IgD-negative memory B cell (primary cell): ENCODE measurements at regions not wholly inside any gene's neighbourhood (a gene's known extent, or its start where the extent isn't known, plus 50 kb on each side); places are given as distances from the start of the nearest gene placed in this dataset.

Experiments used
- H3K27ac Mint-ChIP-seq, 3 donors: one replicate each; pipeline ENCODE4 v1.8.0; 2020 to 2022; ENCODE audit warnings: mild to moderate bottlenecking in 3 of 3, mixed read lengths in 3 of 3, moderate library complexity in 1 of 3
- H3K27me3 Mint-ChIP-seq: one replicate; pipeline ENCODE4 v1.8.0; 2021; ENCODE audit warnings: mixed read lengths
- H3K36me3 Mint-ChIP-seq: one replicate; pipeline ENCODE4 v1.8.0; 2020; ENCODE audit warnings: mild to moderate bottlenecking, mixed read lengths
- H3K4me1 Mint-ChIP-seq, 3 donors: one replicate each; pipeline ENCODE4 v1.8.0; 2020 to 2022; ENCODE audit warnings: mixed read lengths in 3 of 3, mild to moderate bottlenecking in 1 of 3
- H3K4me3 Mint-ChIP-seq, 4 donors: one replicate each; pipeline ENCODE4 v1.8.0; 2020 to 2022; ENCODE audit warnings: mild to moderate bottlenecking in 4 of 4, mixed read lengths in 4 of 4, moderate library complexity in 3 of 4
- H3K9me3 Mint-ChIP-seq, 3 donors: one replicate each; pipeline ENCODE4 v1.8.0; 2020 to 2021; ENCODE audit warnings: mixed read lengths in 3 of 3, mild to moderate bottlenecking in 1 of 3

- Mint-ChIP-seq H3K4me1 (no peaks in the 10 kb centered on the region), H3K27me3 (no peaks in the 10 kb centered on the region), H3K4me3 (no peak overlapping the region), H3K9me3 (peaks cover 3 to 17% (median 11%) of the 10 kb centered on the region in 3 donors), H3K27ac (no peak overlapping the region), H3K36me3 (no peaks in the 10 kb centered on the region)
Observed at GRCh38 chr3:65083240-65083639, 395.4 kb upstream of the ADAMTS9 start.

- Mint-ChIP-seq H3K9me3 (peaks cover 3 to 21% (median 11%) of the 10 kb centered on the region in 3 donors), H3K27me3 (no peaks in the 10 kb centered on the region), H3K4me1 (no peaks in the 10 kb centered on the region), H3K4me3 (no peak overlapping the region), H3K27ac (no peak overlapping the region), H3K36me3 (no peaks in the 10 kb centered on the region)
Observed at GRCh38 chr3:65081536-65081935, 393.7 kb upstream of the ADAMTS9 start.

- Mint-ChIP-seq H3K9me3 (peaks cover 3 to 20% (median 10%) of the 10 kb centered on the region in 3 donors), H3K4me3 (no peak overlapping the region), H3K27me3 (no peaks in the 10 kb centered on the region), H3K27ac (no peak overlapping the region), H3K36me3 (no peaks in the 10 kb centered on the region), H3K4me1 (no peaks in the 10 kb centered on the region)
Observed at GRCh38 chr3:65080432-65080831, 392.6 kb upstream of the ADAMTS9 start.

DNA sequence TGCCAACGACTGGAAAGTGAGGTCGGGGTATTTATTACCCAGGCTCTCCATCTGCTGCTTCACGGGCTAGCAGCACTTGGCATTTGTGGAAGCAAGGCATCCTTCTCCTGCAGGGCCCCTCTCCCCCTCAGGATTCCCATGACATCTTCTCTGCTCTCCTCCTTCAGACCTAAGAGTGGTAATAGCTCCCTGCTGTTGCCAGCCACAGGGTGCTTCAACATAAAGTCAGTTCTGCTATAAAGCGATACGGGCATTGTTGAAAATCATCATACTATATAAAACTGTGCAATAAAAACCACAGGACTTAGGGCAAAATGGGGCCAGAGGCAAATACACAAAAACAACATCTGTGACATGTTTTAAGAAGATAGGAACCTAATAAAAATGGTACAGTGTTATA lies 391.8 kb upstream of the ADAMTS9 start:
- Mint-ChIP-seq H3K36me3 (no peaks in the 10 kb centered on the region), H3K27me3 (no peaks in the 10 kb centered on the region), H3K4me1 (no peaks in the 10 kb centered on the region), H3K27ac (no peak overlapping the region), H3K9me3 (peaks cover 3 to 17% (median 6%) of the 10 kb centered on the region in 3 donors), H3K4me3 (no peak overlapping the region)

DNA sequence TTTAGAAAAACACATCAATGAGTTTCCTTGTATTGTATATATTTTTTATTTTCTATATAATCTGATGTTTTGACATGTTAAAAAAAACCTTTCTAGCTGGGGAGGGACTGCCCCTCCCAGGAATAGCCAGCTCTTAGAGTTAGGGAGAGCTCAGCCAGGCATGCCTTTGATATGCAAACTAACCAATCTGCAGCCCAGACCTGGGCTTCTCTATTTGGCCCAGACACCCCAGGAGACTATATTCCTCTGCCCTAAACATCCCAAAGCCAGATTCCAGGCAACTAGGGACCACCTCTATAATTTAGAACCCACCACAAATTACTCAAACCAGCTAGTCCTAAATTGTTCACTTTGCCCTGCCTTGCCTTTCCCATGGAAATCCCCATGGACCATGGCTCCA lies 390.9 kb upstream of the ADAMTS9 start:
- Mint-ChIP-seq H3K4me3 (no peak overlapping the region), H3K4me1 (no peaks in the 10 kb centered on the region), H3K27me3 (no peaks in the 10 kb centered on the region), H3K36me3 (no peaks in the 10 kb centered on the region), H3K9me3 (peaks cover 6 to 17% (median 9%) of the 10 kb centered on the region in 3 donors), H3K27ac (no peak overlapping the region)

GRCh38 chr3:65077124-65077523 lies 389.3 kb upstream of the ADAMTS9 start:
- Mint-ChIP-seq H3K4me1 (no peaks in the 10 kb centered on the region), H3K36me3 (no peaks in the 10 kb centered on the region), H3K9me3 (peaks cover 4 to 11% (median 9%) of the 10 kb centered on the region in 3 donors), H3K27ac (no peak overlapping the region), H3K27me3 (no peaks in the 10 kb centered on the region), H3K4me3 (no peak overlapping the region)

DNA sequence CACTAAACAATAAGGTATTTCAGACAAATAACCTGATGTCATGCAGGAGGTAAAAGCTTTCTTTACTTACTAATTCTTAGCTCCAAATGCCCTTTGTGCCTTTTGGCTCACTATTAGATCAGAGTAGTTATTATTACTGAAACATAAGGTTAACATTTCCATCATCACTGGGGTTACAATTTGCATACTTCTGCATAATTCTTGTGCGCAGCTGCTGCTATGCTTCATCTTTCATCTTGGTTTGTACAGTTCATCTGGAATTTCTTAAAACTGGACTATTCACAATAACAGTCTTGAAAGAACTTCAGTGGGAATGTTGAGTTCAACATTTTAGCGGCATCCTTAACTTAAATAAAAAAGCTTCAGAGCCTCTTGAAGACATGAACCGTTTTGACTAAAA lies 383.2 kb upstream of the ADAMTS9 start:
- H3K27ac Mint-ChIP-seq = no peak overlapping the region
- H3K9me3 Mint-ChIP-seq = peaks cover 4 to 8% (median 6%) of the 10 kb centered on the region in 3 donors
- no peaks in the 10 kb centered on the region for H3K36me3 Mint-ChIP-seq
- H3K4me1 Mint-ChIP-seq = no peaks in the 10 kb centered on the region
- no peaks in the 10 kb centered on the region for H3K27me3 Mint-ChIP-seq
- H3K4me3 Mint-ChIP-seq = no peak overlapping the region

GRCh38 chr3:65060904-65061303 lies 373.1 kb upstream of the ADAMTS9 start:
- Mint-ChIP-seq H3K36me3 (no peaks in the 10 kb centered on the region), H3K4me1 (no peaks in the 10 kb centered on the region)

DNA sequence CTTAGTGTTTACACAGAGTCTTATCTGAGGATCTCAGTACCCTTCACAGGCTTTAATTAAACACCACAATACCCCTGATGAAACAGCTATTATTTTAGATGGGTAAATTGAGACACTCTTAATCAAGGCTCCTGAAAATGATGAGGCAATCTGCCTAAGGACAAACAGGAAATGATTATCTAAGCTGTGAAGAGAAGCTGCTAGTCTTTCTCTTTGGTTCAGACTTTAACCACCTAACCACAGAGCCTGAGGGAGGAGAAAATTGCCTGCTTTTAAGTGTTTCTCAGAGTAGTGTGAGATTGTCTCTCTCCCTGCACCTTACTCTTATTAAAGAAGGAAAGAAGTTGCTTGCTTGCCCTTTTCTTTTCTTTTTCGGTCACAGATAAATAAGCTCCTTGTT lies 364.3 kb upstream of the ADAMTS9 start:
- H3K36me3 Mint-ChIP-seq = no peaks in the 10 kb centered on the region
- H3K27ac Mint-ChIP-seq = no peak overlapping the region
- H3K27me3 Mint-ChIP-seq = no peaks in the 10 kb centered on the region
- H3K9me3 Mint-ChIP-seq = peaks cover 0 to 10% (median 1%) of the 10 kb centered on the region in 3 donors
- no peak overlapping the region for H3K4me3 Mint-ChIP-seq
- H3K4me1 Mint-ChIP-seq = no peaks in the 10 kb centered on the region

More at GRCh38 chr3:65060904-65061303, 373.1 kb upstream of the ADAMTS9 start:
- no peak overlapping the region for H3K27ac Mint-ChIP-seq
- H3K4me3 Mint-ChIP-seq = no peak overlapping the region
- peaks cover 0 to 2% (median 0%) of the 10 kb centered on the region in 3 donors for H3K9me3 Mint-ChIP-seq
- no peaks in the 10 kb centered on the region for H3K27me3 Mint-ChIP-seq

DNA sequence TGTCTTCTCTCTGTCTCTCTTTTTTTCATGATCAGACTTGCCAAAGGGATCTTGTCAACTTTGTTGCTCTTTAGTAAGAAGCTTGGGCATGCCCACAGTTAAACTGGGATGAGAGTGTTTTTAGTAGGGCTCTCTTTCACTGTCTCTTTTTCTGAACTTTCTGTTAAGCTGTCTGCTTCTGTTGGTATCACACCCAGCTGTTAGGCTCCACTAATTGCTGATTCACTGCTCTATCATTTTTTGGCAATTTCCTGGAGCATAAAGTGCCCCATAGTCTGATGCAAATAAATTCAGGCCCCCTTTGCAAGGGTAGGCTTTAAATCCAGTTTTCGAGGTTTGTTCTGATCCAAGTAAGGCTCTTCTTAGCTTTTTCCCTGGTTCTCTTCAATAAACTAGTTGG lies 360.4 kb upstream of the ADAMTS9 start:
- no peaks in the 10 kb centered on the region for H3K4me1 Mint-ChIP-seq
- H3K27ac Mint-ChIP-seq = no peak overlapping the region
- H3K4me3 Mint-ChIP-seq = no peak overlapping the region
- H3K9me3 Mint-ChIP-seq = peaks cover 0 to 19% (median 1%) of the 10 kb centered on the region in 3 donors
- no peaks in the 10 kb centered on the region for H3K36me3 Mint-ChIP-seq
- no peaks in the 10 kb centered on the region for H3K27me3 Mint-ChIP-seq

GRCh38 chr3:65045138-65045537 lies 357.3 kb upstream of the ADAMTS9 start:
- H3K36me3 Mint-ChIP-seq = no peaks in the 10 kb centered on the region
- H3K9me3 Mint-ChIP-seq = peaks cover 0 to 15% (median 4%) of the 10 kb centered on the region in 3 donors
- no peaks in the 10 kb centered on the region for H3K4me1 Mint-ChIP-seq
- H3K27ac Mint-ChIP-seq = no peak overlapping the region
- H3K4me3 Mint-ChIP-seq = no peak overlapping the region
- H3K27me3 Mint-ChIP-seq = no peaks in the 10 kb centered on the region

GRCh38 chr3:65044401-65044800 lies 356.6 kb upstream of the ADAMTS9 start:
- H3K27ac Mint-ChIP-seq = no peak overlapping the region
- no peaks in the 10 kb centered on the region for H3K27me3 Mint-ChIP-seq
- no peaks in the 10 kb centered on the region for H3K36me3 Mint-ChIP-seq
- no peak overlapping the region for H3K4me3 Mint-ChIP-seq
- peaks cover 0 to 15% (median 5%) of the 10 kb centered on the region in 3 donors for H3K9me3 Mint-ChIP-seq
- no peaks in the 10 kb centered on the region for H3K4me1 Mint-ChIP-seq

GRCh38 chr3:65042675-65043074 lies 354.9 kb upstream of the ADAMTS9 start:
- no peak overlapping the region for H3K27ac Mint-ChIP-seq
- H3K4me3 Mint-ChIP-seq = no peak overlapping the region
- peaks cover 0 to 9% (median 7%) of the 10 kb centered on the region in 3 donors for H3K9me3 Mint-ChIP-seq
- no peaks in the 10 kb centered on the region for H3K36me3 Mint-ChIP-seq
- H3K27me3 Mint-ChIP-seq = no peaks in the 10 kb centered on the region
- no peaks in the 10 kb centered on the region for H3K4me1 Mint-ChIP-seq

GRCh38 chr3:65039754-65040210 lies 352.0 kb upstream of the ADAMTS9 start:
- Mint-ChIP-seq H3K4me3 (no peak overlapping the region), H3K4me1 (no peaks in the 10 kb centered on the region), H3K27me3 (no peaks in the 10 kb centered on the region), H3K36me3 (no peaks in the 10 kb centered on the region), H3K27ac (no peak overlapping the region), H3K9me3 (peaks cover 4 to 7% (median 5%) of the 10 kb centered on the region in 3 donors)

- Mint-ChIP-seq H3K9me3 (peaks cover 1 to 7% (median 5%) of the 10 kb centered on the region in 3 donors), H3K36me3 (no peaks in the 10 kb centered on the region), H3K4me1 (no peaks in the 10 kb centered on the region), H3K4me3 (no peak overlapping the region), H3K27ac (no peak overlapping the region), H3K27me3 (no peaks in the 10 kb centered on the region)
Observed at GRCh38 chr3:65037861-65038260, 350.1 kb upstream of the ADAMTS9 start.

GRCh38 chr3:65035246-65035645 lies 347.4 kb upstream of the ADAMTS9 start:
- Mint-ChIP-seq H3K27ac (no peak overlapping the region), H3K4me1 (no peaks in the 10 kb centered on the region), H3K27me3 (no peaks in the 10 kb centered on the region), H3K4me3 (no peak overlapping the region), H3K36me3 (peaks cover 2% of the 10 kb centered on the region), H3K9me3 (peaks cover 7 to 13% (median 9%) of the 10 kb centered on the region in 3 donors)
